Neural cell (in vitro differentiated cells): ENCODE measurements at regions not wholly inside any gene's neighbourhood (a gene's known extent, or its start where the extent isn't known, plus 50 kb on each side); places are given as distances from the start of the nearest gene placed in this dataset.

Source experiments
- H2AFZ ChIP-seq: fragments of 200-600, 300-800 bp; sonication (generic), shearing (Covaris generic); 2 replicates; pipeline ENCODE4 v1.6.0; 2014; ENCODE audit warnings: low read depth, mild to moderate bottlenecking, antibody characterized with exemption, low read length, moderate library complexity
- H3F3A ChIP-seq: fragments of 200-600 bp; shearing (Covaris generic); 2 replicates; pipeline ENCODE4 v1.6.1; 2016; ENCODE audit warnings: mild to moderate bottlenecking, moderate library complexity, mixed read lengths, antibody characterized with exemption, low read length; ENCODE audit not compliant: insufficient read depth, poor library complexity, severe bottlenecking
- H3K27ac ChIP-seq: fragments of 200-600, 300-800 bp; sonication (generic), shearing (Covaris generic); 2 replicates; pipeline ENCODE4 v1.5.1; 2014; ENCODE audit warnings: mild to moderate bottlenecking, low read length, moderate library complexity
- H3K27me3 ChIP-seq: fragments of 300-800, 200-600 bp; sonication (generic), shearing (Covaris generic); 2 replicates; pipeline ENCODE4 v1.6.0; 2014; ENCODE audit warnings: mild to moderate bottlenecking, low read depth, low read length, moderate library complexity; ENCODE audit not compliant: insufficient read depth
- H3K36me3 ChIP-seq: fragments of 300-800, 200-600 bp; sonication (generic), shearing (Covaris generic); 2 replicates; pipeline ENCODE4 v1.5.1; 2014; ENCODE audit warnings: mild to moderate bottlenecking, antibody characterized with exemption, low read length, moderate library complexity; ENCODE audit not compliant: insufficient read depth
- H3K4me2 ChIP-seq: fragments of 300-800, 200-600 bp; sonication (generic), shearing (Covaris generic); 2 replicates; pipeline ENCODE4 v1.6.0; 2014; ENCODE audit warnings: mild to moderate bottlenecking, low read length
- H3K4me3 ChIP-seq: fragments of 300-800, 200-600 bp; sonication (generic), shearing (Covaris generic); 2 replicates; pipeline ENCODE4 v1.5.1; 2014; ENCODE audit warnings: mild to moderate bottlenecking, low read length, moderate library complexity
- H3K79me2 ChIP-seq: fragments of 200-600 bp; shearing (Covaris generic); replicated peaks from 2 replicates; pipeline ENCODE4 v1.6.0; 2014; ENCODE audit warnings: mild to moderate bottlenecking, low read length, moderate library complexity; ENCODE audit not compliant: insufficient read depth
- H3K9ac ChIP-seq: fragments of 300-800, 200-600 bp; sonication (generic), shearing (Covaris generic); 2 replicates; pipeline ENCODE4 v1.6.1; 2016; ENCODE audit warnings: mild to moderate bottlenecking, low read length, mixed read lengths
- H3K9me2 ChIP-seq: fragments of 200-600 bp; shearing (Covaris generic); 2 replicates; pipeline ENCODE4 v1.6.1; 2016; ENCODE audit warnings: mild to moderate bottlenecking, low read length, mixed read lengths; ENCODE audit not compliant: insufficient read depth
- H3K9me3 ChIP-seq: fragments of 200-600, 300-800 bp; sonication (generic), shearing (Covaris generic); 2 replicates; pipeline ENCODE4 v1.6.1; 2016; ENCODE audit warnings: mild to moderate bottlenecking, mixed run types, low read length, moderate library complexity, mixed read lengths
- H4K20me1 ChIP-seq: fragments of 200-600 bp; shearing (Covaris generic); 2 replicates; pipeline ENCODE4 v1.6.1; 2016; ENCODE audit warnings: mild to moderate bottlenecking, mixed run types; ENCODE audit not compliant: insufficient read depth
- EP300 ChIP-seq: fragments of 450-650 bp; conservative IDR thresholded peaks from 2 replicates; pipeline ENCODE4 v1.6.1; 2014; ENCODE audit warnings: antibody characterized with exemption, mild to moderate bottlenecking, moderate library complexity; ENCODE audit not compliant: poor library complexity, severe bottlenecking
- EZH2 ChIP-seq: fragments of 200-600, 300-800 bp; shearing (Covaris generic), sonication (generic); IDR thresholded peaks from 2 replicates; pipeline ENCODE4 v1.6.1; 2014; ENCODE audit warnings: antibody characterized with exemption, low read length, borderline replicate concordance, mild to moderate bottlenecking; ENCODE audit not compliant: insufficient read depth, poor library complexity, severe bottlenecking
- MXI1 ChIP-seq: fragments of 450-650 bp; conservative IDR thresholded peaks from 2 replicates; pipeline ENCODE4 v1.6.1; 2014; ENCODE audit warnings: antibody characterized with exemption, mild to moderate bottlenecking; ENCODE audit not compliant: poor library complexity, severe bottlenecking
- POLR2AphosphoS5 ChIP-seq: IDR thresholded peaks from 2 replicates; pipeline ENCODE4 v1.6.1; 2012
- RAD21 ChIP-seq: fragments of 450-650 bp; conservative IDR thresholded peaks from 2 replicates; pipeline ENCODE4 v1.6.1; 2014; ENCODE audit warnings: antibody characterized with exemption, mild to moderate bottlenecking, moderate library complexity
- SMC3 ChIP-seq: fragments of 450-650 bp; conservative IDR thresholded peaks from 2 replicates; pipeline ENCODE4 v1.6.1; 2014; ENCODE audit warnings: antibody characterized with exemption, mild to moderate bottlenecking, moderate library complexity; ENCODE audit not compliant: poor library complexity
- TAF1 ChIP-seq: IDR thresholded peaks from 2 replicates; pipeline ENCODE4 v1.6.1; 2012; ENCODE audit warnings: low read depth
- TF ChIP-seq, protein P1 (sequence below): fragments of 450-650 bp; IDR thresholded peaks from 2 replicates; pipeline ENCODE4 v1.5.1; 2014; ENCODE audit warnings: antibody characterized with exemption, mild to moderate bottlenecking, moderate library complexity; ENCODE audit not compliant: poor library complexity, severe bottlenecking
- TF ChIP-seq, protein P2 (sequence below): IDR thresholded peaks from 2 replicates; pipeline ENCODE4 v1.6.1; 2012; ENCODE audit warnings: borderline replicate concordance

DNA sequence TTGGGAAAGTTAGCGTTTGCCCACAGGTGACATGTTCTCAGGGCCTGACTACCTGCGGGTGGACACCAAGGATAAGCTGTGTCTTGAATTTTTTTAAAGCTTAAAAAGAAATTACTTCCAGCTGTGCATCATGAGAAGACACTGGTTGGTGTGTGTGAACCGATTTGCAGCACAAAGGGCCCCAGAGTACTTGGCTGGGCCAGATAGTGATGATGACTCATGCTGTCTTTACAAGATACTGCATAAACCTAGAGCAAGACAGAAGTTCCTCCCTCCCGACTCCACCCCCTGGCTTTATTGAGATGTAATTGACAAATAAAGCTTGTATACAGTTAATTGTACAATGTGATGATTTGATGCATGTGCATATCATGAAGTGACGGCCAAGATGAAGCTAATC, 212.8 kb downstream of the NXNL2 start:
- H3K9me3 ChIP-seq = no peaks in the 10 kb centered on the region
- no peak overlapping the region for H3K4me2 ChIP-seq
- no peak overlapping the region for H3K27ac ChIP-seq
- no peak overlapping the region for H3K4me3 ChIP-seq
- no peaks in the 10 kb centered on the region for H3K9me2 ChIP-seq
- TF ChIP-seq EP300 (no peak), EZH2 (no peak), SMC3 (no peak), RAD21 (no peak), POLR2AphosphoS5 (no peak), TAF1 (no peak), MXI1 (no peak)
- TF ChIP-seq, protein P1, sequence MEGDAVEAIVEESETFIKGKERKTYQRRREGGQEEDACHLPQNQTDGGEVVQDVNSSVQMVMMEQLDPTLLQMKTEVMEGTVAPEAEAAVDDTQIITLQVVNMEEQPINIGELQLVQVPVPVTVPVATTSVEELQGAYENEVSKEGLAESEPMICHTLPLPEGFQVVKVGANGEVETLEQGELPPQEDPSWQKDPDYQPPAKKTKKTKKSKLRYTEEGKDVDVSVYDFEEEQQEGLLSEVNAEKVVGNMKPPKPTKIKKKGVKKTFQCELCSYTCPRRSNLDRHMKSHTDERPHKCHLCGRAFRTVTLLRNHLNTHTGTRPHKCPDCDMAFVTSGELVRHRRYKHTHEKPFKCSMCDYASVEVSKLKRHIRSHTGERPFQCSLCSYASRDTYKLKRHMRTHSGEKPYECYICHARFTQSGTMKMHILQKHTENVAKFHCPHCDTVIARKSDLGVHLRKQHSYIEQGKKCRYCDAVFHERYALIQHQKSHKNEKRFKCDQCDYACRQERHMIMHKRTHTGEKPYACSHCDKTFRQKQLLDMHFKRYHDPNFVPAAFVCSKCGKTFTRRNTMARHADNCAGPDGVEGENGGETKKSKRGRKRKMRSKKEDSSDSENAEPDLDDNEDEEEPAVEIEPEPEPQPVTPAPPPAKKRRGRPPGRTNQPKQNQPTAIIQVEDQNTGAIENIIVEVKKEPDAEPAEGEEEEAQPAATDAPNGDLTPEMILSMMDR = no peak
- TF ChIP-seq, protein P2, sequence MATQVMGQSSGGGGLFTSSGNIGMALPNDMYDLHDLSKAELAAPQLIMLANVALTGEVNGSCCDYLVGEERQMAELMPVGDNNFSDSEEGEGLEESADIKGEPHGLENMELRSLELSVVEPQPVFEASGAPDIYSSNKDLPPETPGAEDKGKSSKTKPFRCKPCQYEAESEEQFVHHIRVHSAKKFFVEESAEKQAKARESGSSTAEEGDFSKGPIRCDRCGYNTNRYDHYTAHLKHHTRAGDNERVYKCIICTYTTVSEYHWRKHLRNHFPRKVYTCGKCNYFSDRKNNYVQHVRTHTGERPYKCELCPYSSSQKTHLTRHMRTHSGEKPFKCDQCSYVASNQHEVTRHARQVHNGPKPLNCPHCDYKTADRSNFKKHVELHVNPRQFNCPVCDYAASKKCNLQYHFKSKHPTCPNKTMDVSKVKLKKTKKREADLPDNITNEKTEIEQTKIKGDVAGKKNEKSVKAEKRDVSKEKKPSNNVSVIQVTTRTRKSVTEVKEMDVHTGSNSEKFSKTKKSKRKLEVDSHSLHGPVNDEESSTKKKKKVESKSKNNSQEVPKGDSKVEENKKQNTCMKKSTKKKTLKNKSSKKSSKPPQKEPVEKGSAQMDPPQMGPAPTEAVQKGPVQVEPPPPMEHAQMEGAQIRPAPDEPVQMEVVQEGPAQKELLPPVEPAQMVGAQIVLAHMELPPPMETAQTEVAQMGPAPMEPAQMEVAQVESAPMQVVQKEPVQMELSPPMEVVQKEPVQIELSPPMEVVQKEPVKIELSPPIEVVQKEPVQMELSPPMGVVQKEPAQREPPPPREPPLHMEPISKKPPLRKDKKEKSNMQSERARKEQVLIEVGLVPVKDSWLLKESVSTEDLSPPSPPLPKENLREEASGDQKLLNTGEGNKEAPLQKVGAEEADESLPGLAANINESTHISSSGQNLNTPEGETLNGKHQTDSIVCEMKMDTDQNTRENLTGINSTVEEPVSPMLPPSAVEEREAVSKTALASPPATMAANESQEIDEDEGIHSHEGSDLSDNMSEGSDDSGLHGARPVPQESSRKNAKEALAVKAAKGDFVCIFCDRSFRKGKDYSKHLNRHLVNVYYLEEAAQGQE = no peak
- H3K9ac ChIP-seq = no peak overlapping the region
- no peak overlapping the region for H2AFZ ChIP-seq
- no peaks in the 10 kb centered on the region for H4K20me1 ChIP-seq
- H3K36me3 ChIP-seq = no peaks in the 10 kb centered on the region
- H3K79me2 ChIP-seq = no peaks in the 10 kb centered on the region
- no peaks in the 10 kb centered on the region for H3K27me3 ChIP-seq
- H3F3A ChIP-seq = no peaks in the 10 kb centered on the region

DNA sequence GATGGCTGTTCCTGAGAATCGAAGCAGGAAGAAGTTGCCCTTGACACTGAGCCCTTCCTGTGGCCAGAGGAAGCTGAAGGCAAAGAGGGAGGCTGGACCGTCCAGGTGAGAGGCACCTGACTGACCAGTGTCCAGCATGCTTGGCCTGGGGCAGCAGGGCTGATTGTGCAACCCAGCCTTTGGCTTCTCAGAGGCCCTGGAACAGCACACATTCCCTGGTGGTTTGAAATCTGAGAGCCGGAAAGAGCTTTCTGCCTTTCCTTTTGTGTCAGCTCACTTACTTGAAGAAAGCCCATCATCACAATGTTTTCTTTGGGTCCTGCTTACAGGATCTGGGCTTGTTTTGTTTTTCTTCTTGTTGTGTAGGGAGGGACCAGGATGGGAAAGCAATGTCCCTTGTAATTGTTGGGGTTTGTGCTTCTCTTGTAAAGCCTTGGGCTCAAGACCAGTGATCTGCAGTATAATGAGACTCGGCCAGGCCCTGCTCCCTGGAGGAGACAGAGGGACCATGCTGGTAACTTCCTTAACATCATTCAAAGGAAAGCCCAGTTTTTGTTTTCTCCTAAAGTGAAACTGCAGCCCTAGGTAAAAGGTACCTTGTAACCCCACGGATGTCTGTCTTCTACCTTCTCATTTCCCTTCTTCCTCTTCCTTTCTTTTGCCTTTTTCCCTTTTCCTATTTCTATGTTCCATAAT, 213.7 kb downstream of the NXNL2 start:
- H3F3A ChIP-seq = no peaks in the 10 kb centered on the region
- no peak overlapping the region for H3K4me3 ChIP-seq
- no peak for TF ChIP-seq POLR2AphosphoS5
- TF ChIP-seq, protein P1 = no peak
- no peak for TF ChIP-seq RAD21
- TF ChIP-seq MXI1 = no peak
- TF ChIP-seq, protein P2 = no peak
- TF ChIP-seq SMC3 = no peak
- TF ChIP-seq EZH2 = no peak
- no peak overlapping the region for H3K4me2 ChIP-seq
- no peaks in the 10 kb centered on the region for H3K9me3 ChIP-seq
- no peaks in the 10 kb centered on the region for H3K9me2 ChIP-seq
- no peaks in the 10 kb centered on the region for H4K20me1 ChIP-seq
- H3K27ac ChIP-seq = no peak overlapping the region
- no peaks in the 10 kb centered on the region for H3K36me3 ChIP-seq
- no peaks in the 10 kb centered on the region for H3K27me3 ChIP-seq
- H3K9ac ChIP-seq = no peak overlapping the region
- no peak overlapping the region for H2AFZ ChIP-seq
- H3K79me2 ChIP-seq = no peaks in the 10 kb centered on the region
